GM19455 (cell line): ENCODE measurements at regions not wholly inside any gene's neighbourhood (a gene's known extent, or its start where the extent isn't known, plus 50 kb on each side); places are given as distances from the start of the nearest gene placed in this dataset.

Source experiments
- ATAC-seq: cut with Tn5 transposase; IDR thresholded peaks from one replicate; pipeline ENCODE4 v1.9.1; 2021; ENCODE audit not compliant: unreplicated experiment

GRCh38 chrX:6701085-6701484 is 166.2 kb upstream of the VCX3A start:
- ATAC-seq = no peak

DNA sequence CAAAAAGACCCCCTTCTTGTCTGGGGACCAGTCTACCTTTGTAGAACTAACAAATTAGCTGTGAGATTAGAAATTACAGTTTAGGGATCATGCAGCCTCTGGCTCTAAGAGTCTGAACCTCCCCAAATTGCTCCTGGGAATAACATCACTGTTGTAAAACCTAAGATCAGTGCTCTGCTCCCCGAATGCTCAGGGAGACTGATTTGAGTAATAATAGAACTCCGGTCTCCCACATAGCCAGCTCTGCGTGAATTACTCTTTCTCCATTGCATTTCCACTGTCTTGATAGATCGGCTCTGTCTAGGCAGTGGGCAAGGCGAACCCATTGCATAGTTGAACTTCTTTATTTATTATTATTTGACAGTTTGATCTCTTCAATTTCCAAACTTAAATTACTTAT is 160.8 kb upstream of the VCX3A start:
- no peak for ATAC-seq

- ATAC-seq = no peak
These were observed 160.1 kb upstream of the VCX3A start for GRCh38 chrX:6694977-6695376.

- ATAC-seq = no peak
These were observed 159.3 kb upstream of the VCX3A start for GRCh38 chrX:6694221-6694620.

GRCh38 chrX:6693051-6693450 is 158.1 kb upstream of the VCX3A start:
- no peak for ATAC-seq

GRCh38 chrX:6685489-6685888 is 150.6 kb upstream of the VCX3A start:
- no peak for ATAC-seq

GRCh38 chrX:6683353-6683752 is 148.4 kb upstream of the VCX3A start:
- ATAC-seq = no peak

DNA sequence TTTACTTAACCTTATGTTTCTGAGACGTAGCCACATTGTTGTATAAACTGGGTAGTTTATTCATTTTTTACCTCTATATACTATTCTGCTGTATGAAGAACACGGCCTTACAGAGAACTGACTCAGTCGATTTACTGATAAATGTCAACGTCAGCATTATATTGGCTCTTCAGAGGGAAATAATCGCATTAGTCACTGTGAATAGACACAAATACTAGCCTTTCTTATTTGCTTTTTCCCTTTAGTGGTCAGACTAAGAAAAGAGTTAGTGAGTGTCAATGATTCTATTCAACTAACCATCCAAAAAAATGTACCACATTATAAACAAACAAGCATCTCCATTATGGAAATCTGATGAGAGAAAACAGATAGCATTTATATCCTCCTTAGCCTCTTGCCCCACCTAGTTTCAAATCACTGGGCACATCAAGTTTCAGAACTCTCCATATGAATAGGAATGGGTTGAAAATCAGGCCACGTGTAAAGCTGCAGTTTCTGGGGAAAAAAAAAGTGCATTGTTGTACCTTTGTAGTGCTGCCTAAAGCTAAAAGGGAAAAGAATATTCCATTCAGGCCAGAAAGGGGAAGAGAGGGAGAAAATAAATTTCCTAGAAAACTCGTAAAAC is 146.7 kb upstream of the VCX3A start:
- ATAC-seq = no peak

DNA sequence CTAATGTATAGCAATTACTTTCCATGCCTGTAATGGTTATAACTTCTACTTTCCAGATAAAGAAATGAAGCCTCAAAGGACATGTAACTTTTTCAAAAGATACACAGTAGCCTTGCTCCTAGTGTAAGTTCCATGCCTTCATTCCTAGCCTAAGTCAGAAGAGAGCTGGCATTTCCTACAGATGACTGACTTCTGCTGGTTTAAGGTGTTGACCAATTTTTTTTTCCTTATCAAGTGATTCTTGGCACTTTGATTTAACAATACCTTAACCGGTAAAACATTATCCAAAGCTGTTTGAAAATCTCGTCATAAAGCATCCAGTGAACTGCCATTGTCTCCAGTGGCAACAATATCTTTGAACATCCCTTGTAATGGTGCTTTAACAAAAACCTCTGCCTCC is 145.1 kb upstream of the VCX3A start:
- ATAC-seq = no peak

GRCh38 chrX:6679550-6679949 is 144.6 kb upstream of the VCX3A start:
- ATAC-seq = no peak

DNA sequence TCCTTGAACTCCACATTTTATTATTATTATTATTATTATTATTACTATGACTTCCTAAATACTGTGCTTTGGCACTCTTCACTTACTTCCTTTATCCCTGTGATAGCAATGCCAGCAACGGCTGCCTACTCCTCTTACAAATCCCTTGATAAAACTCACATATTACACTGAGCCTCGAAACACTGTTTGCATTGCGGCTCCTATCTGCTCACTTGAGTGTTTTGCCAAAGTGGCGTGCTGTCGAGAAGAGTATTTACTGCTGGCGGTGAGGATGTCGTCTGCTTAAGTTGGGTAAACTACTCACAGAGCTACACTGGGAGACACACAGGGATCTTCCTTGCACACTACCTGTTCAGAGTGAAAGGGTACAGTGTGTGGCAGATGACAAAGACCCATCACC is 143.4 kb upstream of the VCX3A start:
- ATAC-seq = no peak

DNA sequence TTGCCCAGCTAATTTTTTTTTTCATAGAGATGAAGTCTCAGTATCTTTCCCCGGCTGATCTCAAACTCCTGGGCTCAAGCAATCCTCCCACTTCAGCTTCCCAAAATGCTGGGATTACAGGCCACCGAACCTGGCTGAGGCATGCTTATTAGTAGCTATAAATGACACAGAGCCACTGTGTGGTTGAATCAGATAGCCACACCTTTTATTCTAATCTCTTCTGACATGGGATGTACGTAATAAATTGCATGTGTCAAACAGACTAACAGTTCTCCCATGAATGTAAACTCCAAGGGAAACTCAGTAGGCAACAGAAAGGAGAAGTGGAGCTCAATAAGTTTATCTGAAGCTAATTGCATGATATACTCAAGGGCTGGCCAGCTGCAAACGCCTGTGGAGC is 139.8 kb upstream of the VCX3A start:
- ATAC-seq = no peak

- no peak for ATAC-seq
These were observed 132.3 kb upstream of the VCX3A start for GRCh38 chrX:6667048-6667768.

DNA sequence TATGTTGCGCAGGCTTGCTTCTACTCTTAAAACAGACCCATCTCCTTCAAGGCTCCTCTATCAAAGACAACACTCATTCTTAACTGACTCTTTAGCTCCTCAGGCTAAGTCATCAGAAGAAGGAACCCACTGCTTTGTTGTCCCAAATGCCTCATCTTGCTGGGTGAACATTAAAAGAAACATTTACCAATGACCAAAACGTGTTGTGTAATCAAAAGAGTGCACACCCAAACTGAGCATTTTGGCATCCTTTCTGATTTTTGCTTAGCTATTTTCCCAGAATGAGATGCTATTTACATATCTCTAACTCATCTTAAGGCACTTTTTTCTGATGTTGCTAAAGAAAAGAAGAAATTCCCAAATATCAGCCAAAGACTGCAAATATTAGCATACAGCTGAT is 131.7 kb upstream of the VCX3A start:
- no peak for ATAC-seq

- no peak for ATAC-seq
These were observed 126.8 kb upstream of the VCX3A start for GRCh38 chrX:6661736-6662135.

GRCh38 chrX:6660567-6661264 is 125.8 kb upstream of the VCX3A start:
- no peak for ATAC-seq

GRCh38 chrX:6645216-6645615 is 110.3 kb upstream of the VCX3A start:
- ATAC-seq = no peak

DNA sequence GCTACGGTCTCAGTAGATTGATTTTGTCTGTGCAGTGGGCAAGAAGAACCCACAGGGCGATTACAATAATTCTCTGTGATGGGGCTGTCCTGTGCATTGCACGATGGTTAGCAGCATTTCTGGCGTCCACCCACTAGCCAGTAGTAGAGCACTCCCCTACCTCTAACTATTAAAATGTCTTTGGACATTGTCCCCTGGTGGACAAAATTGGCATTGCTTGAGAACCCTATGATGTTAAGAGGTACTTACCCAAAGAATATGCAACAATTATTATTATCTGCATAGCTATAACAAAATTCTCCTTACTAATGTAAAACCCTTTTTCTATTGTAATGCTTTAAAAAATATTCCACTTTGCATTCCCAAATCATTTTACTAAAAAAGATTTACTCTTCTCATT is 109.5 kb upstream of the VCX3A start:
- ATAC-seq = no peak

- no peak for ATAC-seq
These were observed 105.8 kb upstream of the VCX3A start for GRCh38 chrX:6640727-6641126.

DNA sequence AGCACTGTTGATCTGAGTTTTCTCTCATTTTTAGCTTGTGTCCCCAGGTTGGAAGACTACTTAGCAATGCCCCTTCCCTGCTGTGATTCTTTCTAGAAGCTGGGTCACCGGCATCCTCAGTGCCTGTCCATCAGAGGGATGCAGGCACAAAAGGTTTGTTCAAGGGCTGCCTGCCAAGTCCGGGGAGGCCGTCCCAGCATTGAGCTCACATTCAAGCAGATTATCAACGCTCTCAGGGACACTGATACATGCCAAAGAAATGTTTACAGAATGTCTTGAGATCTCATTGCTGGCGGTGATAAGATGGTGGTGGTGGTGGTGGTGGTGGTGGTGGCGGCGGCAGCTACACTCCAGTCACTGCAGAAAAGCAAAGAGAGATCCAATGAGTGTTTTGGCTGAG is 79.6 kb upstream of the VCX3A start:
- ATAC-seq = no peak

- no peak for ATAC-seq
These were observed 64.4 kb upstream of the VCX3A start for GRCh38 chrX:6599230-6599860.
